ENCODE measurements at regions not wholly inside any gene's neighbourhood (a gene's known extent, or its start where the extent isn't known, plus 50 kb on each side); places are given as distances from the start of the nearest gene placed in this dataset.
"Not testable (repeated sequence)": the region's sequence is repeated elsewhere in the genome, so short reads cannot be mapped to it uniquely, and the experiment has no call there.

GRCh38 chr2:34519659-34520058, 920.6 kb upstream of the FAM98A start:
- DNase-seq (ENCODE audit: low spot score) (no peak), ATAC-seq (ENCODE audit: low FRiP score) (no peak)
- no peak for TF ChIP-seq CTCF (IDR thresholded peaks at IDR 0.05)

- no peak for TF ChIP-seq CTCF (IDR thresholded peaks at IDR 0.05)
- DNase-seq (ENCODE audit: low spot score) (no peak), ATAC-seq (ENCODE audit: low FRiP score) (no peak)
Measured at GRCh38 chr2:34498561-34498960, 899.5 kb upstream of the FAM98A start.

GRCh38 chr2:34494192-34494591, 895.1 kb upstream of the FAM98A start:
- DNase-seq (ENCODE audit: low spot score); ATAC-seq (ENCODE audit: low FRiP score): not testable (repeated sequence)

GRCh38 chr2:34492561-34493455, 893.7 kb upstream of the FAM98A start:
- DNase-seq (ENCODE audit: low spot score) = no peak
- ATAC-seq (ENCODE audit: low FRiP score) = no peak
- TF ChIP-seq CTCF (IDR thresholded peaks at IDR 0.05) = no peak

- ATAC-seq (ENCODE audit: low FRiP score) = no peak
- TF ChIP-seq CTCF (IDR thresholded peaks at IDR 0.05) = no peak
- no peak for DNase-seq (ENCODE audit: low spot score)
Measured at GRCh38 chr2:34486965-34487364, 887.9 kb upstream of the FAM98A start.

GRCh38 chr2:34481542-34481941, 882.4 kb upstream of the FAM98A start:
- ATAC-seq (ENCODE audit: low FRiP score) = no peak
- no peak for DNase-seq (ENCODE audit: low spot score)
- TF ChIP-seq CTCF (IDR thresholded peaks at IDR 0.05) = no peak

- TF ChIP-seq CTCF (IDR thresholded peaks at IDR 0.05) = no peak
- no peak for DNase-seq (ENCODE audit: low spot score)
- ATAC-seq (ENCODE audit: low FRiP score) = no peak
Measured at GRCh38 chr2:34480366-34480765, 881.3 kb upstream of the FAM98A start.

All from omental fat pad (tissue), 3 donors.